GM21423 (cell line): ENCODE measurements at regions not wholly inside any gene's neighbourhood (a gene's known extent, or its start where the extent isn't known, plus 50 kb on each side); places are given as distances from the start of the nearest gene placed in this dataset.

Experiments
- ATAC-seq: cut with Tn5 transposase; IDR thresholded peaks from one replicate; pipeline ENCODE4 v1.9.1; 2021; ENCODE audit warnings: mild to moderate bottlenecking, moderate library complexity; ENCODE audit not compliant: unreplicated experiment

- ATAC-seq, result no peak
Observed at GRCh38 chr10:91127341-91128082, 93.0 kb upstream of the PCGF5 start.

- ATAC-seq, result no peak
Observed at GRCh38 chr10:91135113-91135512, 85.3 kb upstream of the PCGF5 start.

- no peak for ATAC-seq
Observed at GRCh38 chr10:91137011-91137643, 83.3 kb upstream of the PCGF5 start.

GRCh38 chr10:91137822-91138221, 82.6 kb upstream of the PCGF5 start:
- ATAC-seq, result no peak

DNA sequence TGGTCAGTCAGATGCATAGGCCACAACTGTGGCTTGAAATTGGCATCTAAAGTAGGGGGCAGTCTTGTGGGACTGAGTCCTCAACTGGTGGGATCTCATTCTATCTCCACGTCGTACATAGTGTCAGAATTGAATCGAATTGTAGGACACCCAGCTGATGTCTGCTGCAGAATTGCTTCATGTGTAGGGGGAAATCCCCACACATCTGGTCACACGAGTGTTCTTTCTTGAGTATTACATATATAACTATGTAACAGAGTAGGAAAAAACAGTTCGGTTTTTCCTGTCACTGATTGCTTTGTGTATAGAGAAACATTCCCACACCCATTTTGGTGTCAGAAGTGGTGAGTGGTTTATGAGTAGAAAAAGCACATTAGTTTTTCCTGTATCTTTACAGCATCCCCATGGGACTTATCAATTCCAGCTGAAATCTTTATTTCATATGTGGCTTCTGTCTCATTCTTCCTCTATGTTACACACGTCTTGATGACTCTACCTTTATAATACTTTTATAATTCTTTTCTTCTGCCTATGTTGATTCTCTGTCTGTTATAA, 79.4 kb upstream of the PCGF5 start:
- no peak for ATAC-seq

DNA sequence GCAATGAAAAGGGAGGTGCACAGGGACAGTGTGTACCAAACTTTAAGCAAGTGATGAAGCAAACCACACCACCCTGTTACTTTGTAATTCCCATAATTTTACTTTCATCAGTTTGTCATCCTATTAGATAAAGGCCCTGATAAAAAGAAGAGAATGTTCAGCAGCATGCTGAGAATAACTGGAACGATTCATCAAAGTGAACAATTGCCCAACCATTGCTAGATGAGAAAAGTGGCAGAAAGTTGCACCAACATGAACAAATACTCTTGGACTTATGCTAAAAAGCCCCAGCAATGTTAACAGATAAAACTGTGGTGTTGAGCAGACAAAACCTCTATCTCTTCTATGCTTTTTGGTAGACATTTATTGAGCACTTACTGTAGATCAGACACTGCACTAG, 75.5 kb upstream of the PCGF5 start:
- ATAC-seq, result no peak

DNA sequence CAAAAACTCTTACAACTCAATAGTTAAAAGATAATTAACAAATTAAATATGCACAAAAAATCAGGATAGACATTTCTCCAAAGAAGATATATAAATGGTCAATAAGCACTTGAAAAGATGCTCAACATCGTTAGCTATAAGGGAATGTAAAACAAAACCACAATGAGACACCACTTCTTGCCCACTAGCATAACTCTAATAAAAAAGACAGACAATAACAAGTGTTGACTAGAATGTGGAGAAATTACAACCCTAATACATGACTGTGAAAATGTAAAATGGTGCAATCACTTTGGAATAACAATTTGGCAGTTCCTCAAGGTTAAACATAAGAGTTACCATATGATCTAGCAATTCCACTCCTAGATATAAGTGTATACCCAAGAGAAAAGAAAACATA, 74.3 kb upstream of the PCGF5 start:
- no peak for ATAC-seq

GRCh38 chr10:91149550-91149949, 70.9 kb upstream of the PCGF5 start:
- no peak for ATAC-seq

- ATAC-seq, result no peak
Observed at GRCh38 chr10:91150631-91151030, 69.8 kb upstream of the PCGF5 start.

DNA sequence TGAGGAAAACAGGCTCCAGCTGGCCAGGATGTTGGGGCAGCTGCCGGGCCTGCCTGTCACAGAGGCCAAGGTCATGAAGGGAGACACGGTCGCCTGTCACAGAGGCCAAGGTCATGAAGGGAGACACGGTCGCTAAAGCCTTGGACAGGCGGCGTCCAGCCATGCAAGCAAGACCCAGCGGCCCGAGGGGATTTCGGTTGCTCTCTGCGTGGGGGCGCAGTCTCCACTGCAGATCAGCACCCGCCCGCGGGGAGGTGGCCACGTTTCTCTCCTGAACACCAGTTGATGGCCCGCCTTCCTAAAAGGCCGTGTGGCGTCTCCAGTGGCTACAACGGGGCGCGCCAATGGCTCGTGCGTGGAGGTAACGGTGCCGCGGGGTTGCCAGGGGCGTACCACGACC, 67.0 kb upstream of the PCGF5 start:
- ATAC-seq, result no peak

DNA sequence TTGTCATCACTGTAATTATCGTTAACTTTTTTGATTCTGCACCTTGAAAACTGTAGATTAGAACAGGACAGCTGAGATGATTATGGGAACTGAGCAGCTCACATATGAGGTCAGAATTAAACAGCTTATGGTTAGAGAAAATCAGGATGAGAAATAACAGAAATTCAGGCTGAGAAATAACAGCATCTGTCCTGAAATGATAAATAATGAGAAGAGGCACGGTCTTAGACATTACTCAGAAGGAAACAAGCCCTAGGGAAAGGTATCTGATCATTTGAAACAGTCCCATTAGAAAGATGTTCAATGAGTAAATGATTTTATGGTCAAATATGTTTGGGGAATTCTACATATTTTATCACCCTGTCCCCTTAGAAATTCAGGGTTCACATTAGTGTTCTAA, 65.6 kb upstream of the PCGF5 start:
- ATAC-seq, result no peak

DNA sequence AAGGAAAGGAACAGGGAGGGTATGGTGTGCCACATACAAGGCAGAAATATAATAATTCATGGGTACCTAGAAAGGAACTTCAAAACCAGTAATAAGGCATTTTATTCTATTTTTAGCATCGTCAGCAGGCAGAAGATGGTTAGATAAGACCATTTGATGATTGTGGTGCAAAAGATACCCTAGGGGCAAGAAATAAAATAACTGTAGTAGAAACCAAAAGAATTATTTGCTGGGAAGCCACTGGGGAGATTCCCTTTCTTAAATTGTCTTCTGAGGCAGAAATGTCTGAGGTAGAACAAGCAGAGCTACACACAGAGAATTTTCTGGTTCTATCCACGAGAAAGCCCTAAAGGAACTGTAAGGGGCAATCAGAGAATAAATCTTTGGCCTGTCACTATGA, 64.3 kb upstream of the PCGF5 start:
- ATAC-seq, result no peak

GRCh38 chr10:91159254-91159783, 61.1 kb upstream of the PCGF5 start:
- no peak for ATAC-seq

- no peak for ATAC-seq
Observed at GRCh38 chr10:91162050-91162494, 58.4 kb upstream of the PCGF5 start.

DNA sequence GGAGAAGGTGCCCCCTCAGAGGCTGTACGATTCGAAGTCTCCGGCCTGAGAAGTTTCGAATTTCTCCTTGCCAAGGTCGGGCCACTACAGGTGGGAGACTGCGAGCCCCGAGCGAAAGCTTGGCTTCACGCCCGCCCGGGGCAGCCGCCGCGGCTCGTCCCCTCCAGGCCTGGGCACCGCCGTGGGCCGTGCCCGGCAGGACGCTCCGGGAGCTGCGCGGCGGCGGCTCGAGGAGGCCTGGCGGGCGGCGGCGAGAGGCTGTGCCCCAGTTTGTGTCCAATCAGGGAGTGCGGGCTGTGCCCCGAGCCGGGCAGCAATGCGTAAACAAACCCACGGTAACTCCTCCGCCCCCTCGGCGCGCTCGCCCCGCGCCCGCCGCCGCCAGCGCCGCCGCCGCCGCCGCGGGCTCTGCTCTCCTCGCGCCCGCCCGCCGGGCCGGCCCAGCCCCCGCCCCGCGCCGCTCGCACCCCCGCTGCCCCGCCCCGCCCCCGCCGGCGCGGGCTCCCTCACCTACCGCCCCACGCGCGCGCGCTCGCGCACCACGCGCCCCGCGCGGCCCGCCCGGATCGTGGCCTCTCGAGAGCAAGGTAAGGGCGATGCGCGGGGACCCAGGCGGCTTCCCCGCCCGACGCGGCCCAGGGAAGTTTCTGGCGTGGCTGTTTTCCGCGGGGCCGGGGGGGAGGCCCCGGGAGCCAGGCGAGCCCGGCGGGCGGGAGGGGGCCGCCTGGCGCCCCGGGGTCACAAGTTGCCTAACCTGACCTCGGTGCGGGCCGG, 57.8 kb upstream of the PCGF5 start:
- peak; percentile 52 for ATAC-seq

GRCh38 chr10:91163269-91163868, 57.1 kb upstream of the PCGF5 start:
- peak; percentile 45 for ATAC-seq

DNA sequence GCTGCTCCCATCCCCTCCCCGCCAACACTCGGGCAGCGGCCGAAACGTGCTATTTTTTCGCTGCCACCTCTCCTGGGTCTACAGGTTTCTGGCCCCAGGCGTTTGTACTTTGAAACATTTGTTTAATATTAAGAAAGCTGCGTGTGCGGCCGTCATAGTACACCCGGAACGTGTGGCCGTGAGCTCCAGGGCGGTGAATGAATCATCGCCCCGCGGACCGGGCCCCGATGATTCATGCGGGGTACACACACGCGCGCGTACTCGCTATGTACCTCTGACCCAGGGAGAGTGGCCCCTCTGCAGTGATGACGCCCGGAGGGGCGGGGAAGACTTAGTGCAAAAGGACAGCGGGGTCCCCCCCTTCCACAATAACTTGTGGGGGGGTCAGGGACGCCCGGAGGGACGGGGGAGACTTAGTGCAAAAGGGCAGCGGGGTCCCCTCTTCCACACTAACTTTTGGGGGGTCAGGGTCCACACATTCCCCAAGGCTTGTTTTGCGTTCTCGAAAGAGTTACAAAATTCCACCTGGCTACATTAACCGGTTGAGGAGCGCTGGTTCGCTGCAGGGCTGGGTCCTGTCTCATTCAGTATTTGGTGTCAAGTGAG, 56.5 kb upstream of the PCGF5 start:
- peak; percentile 25 for ATAC-seq

GRCh38 chr10:91164520-91165065, 55.9 kb upstream of the PCGF5 start:
- ATAC-seq, result no peak

DNA sequence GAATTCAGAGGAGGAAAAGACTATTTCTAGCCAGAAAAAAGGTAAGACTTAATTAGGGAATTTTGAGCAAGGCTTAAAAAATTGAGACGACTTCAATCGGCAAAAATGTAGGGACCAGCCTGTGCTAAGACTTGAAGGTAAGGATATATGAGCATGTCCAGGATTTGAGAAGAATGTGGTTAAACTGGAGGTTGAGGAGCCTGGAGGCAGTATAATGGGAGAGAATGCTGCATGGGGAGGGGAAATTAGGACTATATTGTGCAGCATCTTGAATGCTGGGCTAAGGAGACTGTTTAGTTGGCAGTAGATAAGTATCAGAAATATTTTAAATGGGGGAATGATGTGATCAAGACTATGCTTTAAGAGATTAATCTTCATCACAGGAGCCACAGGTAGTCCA, 53.1 kb upstream of the PCGF5 start:
- ATAC-seq, result no peak

DNA sequence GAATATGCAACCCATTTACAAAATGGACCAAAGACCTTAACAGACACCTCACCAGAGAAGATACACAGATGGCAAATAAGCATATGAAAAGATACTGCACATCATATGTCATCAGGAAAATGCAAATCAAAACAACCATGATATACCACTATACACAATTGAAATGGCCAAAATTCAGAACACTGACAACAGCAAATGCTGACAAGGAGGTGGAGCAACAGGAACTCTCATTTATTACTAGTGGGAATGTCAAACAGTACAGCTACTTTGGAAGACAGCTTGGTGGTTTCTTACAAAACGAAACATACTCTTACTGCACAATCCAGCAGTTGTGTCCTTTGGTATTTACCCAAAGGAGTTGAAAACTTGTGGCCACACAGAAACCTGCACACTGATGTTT, 50.0 kb upstream of the PCGF5 start:
- ATAC-seq, result no peak
